Forelimb muscle (tissue), 1 donor: ENCODE measurements at regions not wholly inside any gene's neighbourhood (a gene's known extent, or its start where the extent isn't known, plus 50 kb on each side); places are given as distances from the start of the nearest gene placed in this dataset.

ENCODE experiments used
- DNase-seq: peaks from one replicate; pipeline ENCODE4 v3.0.0-alpha.2; 2013; ENCODE audit warnings: low read depth

GRCh38 chr7:25947669-25948516, 204.1 kb upstream of the NFE2L3 start:
- no peak for DNase-seq

GRCh38 chr7:25949736-25950487, 202.1 kb upstream of the NFE2L3 start:
- DNase-seq: no peak

- DNase-seq: peak; percentile 67
These were observed 201.2 kb upstream of the NFE2L3 start for GRCh38 chr7:25950488-25951413.

GRCh38 chr7:25951414-25952260, 200.4 kb upstream of the NFE2L3 start:
- DNase-seq: no peak

- no peak for DNase-seq
These were observed 199.5 kb upstream of the NFE2L3 start for GRCh38 chr7:25952261-25953057.

GRCh38 chr7:25953859-25954258, 198.1 kb upstream of the NFE2L3 start:
- DNase-seq: no peak

GRCh38 chr7:25954395-25954794, 197.6 kb upstream of the NFE2L3 start:
- no peak for DNase-seq

- no peak for DNase-seq
These were observed 192.7 kb upstream of the NFE2L3 start for GRCh38 chr7:25959168-25959734.

- DNase-seq: no peak
These were observed 188.3 kb upstream of the NFE2L3 start for GRCh38 chr7:25963733-25964132.

- no peak for DNase-seq
These were observed 187.5 kb upstream of the NFE2L3 start for GRCh38 chr7:25964483-25964991.

- DNase-seq: no peak
These were observed 186.4 kb upstream of the NFE2L3 start for GRCh38 chr7:25965405-25966123.

GRCh38 chr7:25966469-25966868, 185.5 kb upstream of the NFE2L3 start:
- no peak for DNase-seq

- no peak for DNase-seq
These were observed 184.5 kb upstream of the NFE2L3 start for GRCh38 chr7:25967278-25968204.

- no peak for DNase-seq
These were observed 183.6 kb upstream of the NFE2L3 start for GRCh38 chr7:25968205-25968993.

- no peak for DNase-seq
These were observed 181.6 kb upstream of the NFE2L3 start for GRCh38 chr7:25970356-25970755.

- DNase-seq: no peak
These were observed 181.1 kb upstream of the NFE2L3 start for GRCh38 chr7:25970911-25971310.

- no peak for DNase-seq
These were observed 175.4 kb upstream of the NFE2L3 start for GRCh38 chr7:25976630-25977029.
